ENCODE measurements at regions not wholly inside any gene's neighbourhood (a gene's known extent, or its start where the extent isn't known, plus 50 kb on each side); places are given as distances from the start of the nearest gene placed in this dataset.
A peak's percentile ranks its signal among the peaks of the same experiment; 100 is the strongest.
"Not testable (repeated sequence)": the region's sequence is repeated elsewhere in the genome, so short reads cannot be mapped to it uniquely, and the experiment has no call there.

GRCh38 chr10:31130406-31130805, 98.7 kb upstream of the ZNF438 start:
- Histone ChIP-seq H3K36me3 (no peaks in the 10 kb centered on the region), H3K9me3 (replicated peaks) (no peaks in the 10 kb centered on the region), H3K4me3 (no peak overlapping the region), H3K27ac (no peak overlapping the region), H3K27me3 (replicated peaks) (no peaks in the 10 kb centered on the region), H3K4me1 (replicated peaks) (peaks cover 36% of the 10 kb centered on the region)
- DNase-seq (ENCODE audit: low read depth in 1 of 2, low spot score in 2 of 2): no peak

GRCh38 chr10:31131251-31131650, 99.6 kb upstream of the ZNF438 start:
- no peak for DNase-seq (ENCODE audit: low read depth in 1 of 2, low spot score in 2 of 2)
- no peak overlapping the region for H3K4me3 ChIP-seq
- H3K4me1 ChIP-seq (replicated peaks): peaks cover 39% of the 10 kb centered on the region
- H3K36me3 ChIP-seq: no peaks in the 10 kb centered on the region
- no peaks in the 10 kb centered on the region for H3K27me3 ChIP-seq (replicated peaks)
- H3K9me3 ChIP-seq (replicated peaks): no peaks in the 10 kb centered on the region
- H3K27ac ChIP-seq: no peak overlapping the region

DNA sequence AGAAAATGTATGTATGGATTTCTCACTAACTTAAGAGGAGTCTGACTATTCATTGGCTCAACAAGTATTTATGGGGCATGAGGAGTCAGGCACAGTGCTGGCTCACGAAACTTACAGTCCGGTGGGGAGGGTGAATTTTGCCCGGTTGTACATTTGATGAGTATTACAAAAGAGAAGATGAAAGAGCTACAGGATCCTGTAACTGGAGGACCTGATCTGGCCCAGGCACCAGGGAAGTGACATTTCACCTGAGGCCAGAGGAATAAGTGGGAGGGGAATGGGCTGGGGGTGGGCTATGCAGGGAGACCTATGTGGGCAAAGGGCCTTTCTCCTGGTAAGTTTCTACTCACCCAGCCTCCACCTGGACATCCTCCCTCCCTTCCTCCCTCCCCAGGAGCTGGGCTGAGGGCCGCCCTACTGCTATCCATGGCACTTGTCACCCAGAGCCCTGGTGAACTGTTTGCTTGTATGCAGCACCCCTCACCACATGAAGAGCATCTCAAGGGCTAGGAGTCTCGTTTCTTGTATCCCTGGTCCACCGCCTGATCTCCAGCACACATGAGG, 101.1 kb upstream of the ZNF438 start:
- no peaks in the 10 kb centered on the region for H3K36me3 ChIP-seq
- peaks cover 54% of the 10 kb centered on the region for H3K4me1 ChIP-seq (replicated peaks)
- H3K9me3 ChIP-seq (replicated peaks): no peaks in the 10 kb centered on the region
- no peaks in the 10 kb centered on the region for H3K27me3 ChIP-seq (replicated peaks)
- no peak for DNase-seq (ENCODE audit: low read depth in 1 of 2, low spot score in 2 of 2)
- H3K4me3 ChIP-seq: no peak overlapping the region
- H3K27ac ChIP-seq: peak overlapping the region; percentile 96; the same call in 1 of the 2 replicates

- Histone ChIP-seq H3K27me3 (replicated peaks) (no peaks in the 10 kb centered on the region), H3K4me3 (peak overlapping the region; percentile 40), H3K9me3 (replicated peaks) (no peaks in the 10 kb centered on the region), H3K36me3 (no peaks in the 10 kb centered on the region), H3K27ac (peak overlapping the region; percentile 96), H3K4me1 (replicated peaks) (peaks cover 55% of the 10 kb centered on the region)
- DNase-seq (ENCODE audit: low read depth in 1 of 2, low spot score in 2 of 2): no peak
Measured at GRCh38 chr10:31133251-31133791, 101.7 kb upstream of the ZNF438 start.

DNA sequence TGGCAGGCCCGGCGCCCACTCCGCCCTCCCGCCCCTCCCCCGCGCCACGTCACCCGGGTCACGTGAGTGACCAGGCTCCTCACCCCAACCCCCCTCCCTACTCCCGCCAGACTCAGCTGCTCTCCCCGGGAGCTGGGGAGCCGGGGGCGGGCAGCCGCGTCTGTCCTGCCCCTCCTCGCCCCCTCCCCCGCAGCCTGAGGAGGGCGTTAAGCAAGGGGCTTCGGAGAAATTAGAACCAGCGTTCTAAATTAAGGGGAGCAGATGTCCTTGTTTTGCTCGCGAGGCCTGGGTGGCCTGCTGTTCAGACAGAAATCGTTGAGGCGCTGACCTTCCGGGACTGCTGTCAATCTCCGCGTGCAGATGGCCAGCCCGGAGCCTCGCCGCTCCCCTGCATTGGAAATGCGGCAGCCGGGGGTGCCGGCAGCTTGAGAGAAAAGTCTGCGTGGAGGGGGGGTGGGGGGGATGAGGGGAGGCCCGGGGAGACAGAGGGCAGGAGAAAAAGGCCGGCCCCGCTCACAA, 102.2 kb upstream of the ZNF438 start:
- peaks cover 51% of the 10 kb centered on the region for H3K4me1 ChIP-seq (replicated peaks)
- H3K27ac ChIP-seq: peak overlapping the region; percentile 96
- H3K4me3 ChIP-seq: peak overlapping the region; percentile 40
- peak; percentile 86 to 88 for DNase-seq (ENCODE audit: low read depth in 1 of 2, low spot score in 2 of 2)
- no peaks in the 10 kb centered on the region for H3K27me3 ChIP-seq (replicated peaks)
- H3K36me3 ChIP-seq: no peaks in the 10 kb centered on the region
- no peaks in the 10 kb centered on the region for H3K9me3 ChIP-seq (replicated peaks)

GRCh38 chr10:31134311-31134952, 102.8 kb upstream of the ZNF438 start:
- H3K4me3 ChIP-seq: peak overlapping the region; percentile 40
- H3K4me1 ChIP-seq (replicated peaks): peaks cover 45% of the 10 kb centered on the region
- DNase-seq (ENCODE audit: low read depth in 1 of 2, low spot score in 2 of 2): peak; percentile 81 to 92
- H3K9me3 ChIP-seq (replicated peaks): no peaks in the 10 kb centered on the region
- H3K36me3 ChIP-seq: no peaks in the 10 kb centered on the region
- H3K27ac ChIP-seq: peak overlapping the region; percentile 96
- H3K27me3 ChIP-seq (replicated peaks): no peaks in the 10 kb centered on the region

DNA sequence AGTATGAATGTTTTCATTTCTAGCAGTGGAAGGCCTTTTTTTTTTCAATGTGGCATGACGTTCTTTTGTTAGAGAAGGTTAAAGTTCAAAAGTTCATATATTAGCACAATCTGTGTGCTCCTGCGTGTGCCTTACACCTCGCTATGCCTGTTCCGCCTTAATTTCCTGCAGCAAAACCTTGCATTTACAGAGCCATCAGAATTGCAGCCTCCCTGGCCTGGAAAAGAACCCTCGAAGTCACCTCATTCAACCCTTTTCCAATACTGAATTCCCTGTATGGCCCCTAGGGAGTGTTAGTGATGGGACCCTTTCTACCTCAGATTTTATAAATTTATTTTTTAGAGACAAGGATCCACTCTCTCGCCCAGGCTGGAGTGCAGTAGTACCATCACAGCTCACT, 103.5 kb upstream of the ZNF438 start:
- Histone ChIP-seq H3K36me3 (no peaks in the 10 kb centered on the region), H3K9me3 (replicated peaks) (no peaks in the 10 kb centered on the region), H3K4me1 (replicated peaks) (peaks cover 42% of the 10 kb centered on the region), H3K27me3 (replicated peaks) (no peaks in the 10 kb centered on the region), H3K4me3 (no peak overlapping the region), H3K27ac (peak overlapping the region; percentile 96)
- DNase-seq (ENCODE audit: low read depth in 1 of 2, low spot score in 2 of 2): no peak

DNA sequence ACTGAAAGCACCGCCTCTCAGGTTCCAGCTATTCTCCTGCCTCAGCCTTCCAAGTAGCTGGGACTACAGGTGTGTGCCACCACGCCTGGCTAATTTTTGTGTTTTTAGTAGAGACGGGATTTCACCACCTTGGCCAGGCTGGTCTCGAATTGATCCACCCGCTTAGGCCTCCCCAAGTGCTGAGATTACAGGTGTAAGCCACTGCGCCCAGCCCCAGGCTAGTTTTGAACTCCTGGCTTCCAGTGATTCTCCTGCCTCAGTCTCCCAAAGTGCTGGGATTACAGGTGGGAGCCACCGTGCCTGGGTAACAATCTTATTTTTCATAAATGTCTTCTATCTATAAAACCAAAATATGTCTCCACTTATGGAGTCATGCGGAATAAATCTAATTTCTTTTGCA, 104.1 kb upstream of the ZNF438 start:
- H3K4me1 ChIP-seq (replicated peaks): peaks cover 42% of the 10 kb centered on the region
- not testable (repeated sequence) for H3K27me3 ChIP-seq (replicated peaks); DNase-seq (ENCODE audit: low read depth in 1 of 2, low spot score in 2 of 2); H3K4me3 ChIP-seq; H3K9me3 ChIP-seq (replicated peaks); H3K36me3 ChIP-seq; H3K27ac ChIP-seq

GRCh38 chr10:31136386-31136785, 104.7 kb upstream of the ZNF438 start:
- no peak for DNase-seq (ENCODE audit: low read depth in 1 of 2, low spot score in 2 of 2)
- Histone ChIP-seq H3K36me3 (no peaks in the 10 kb centered on the region), H3K9me3 (replicated peaks) (no peaks in the 10 kb centered on the region), H3K27me3 (replicated peaks) (no peaks in the 10 kb centered on the region), H3K27ac (peak overlapping the region; percentile 39), H3K4me3 (no peak overlapping the region), H3K4me1 (replicated peaks) (peaks cover 43% of the 10 kb centered on the region)

- DNase-seq (ENCODE audit: low read depth in 1 of 2, low spot score in 2 of 2): peak in 1 of 2 experiments; percentile 50
- no peaks in the 10 kb centered on the region for H3K27me3 ChIP-seq (replicated peaks)
- H3K4me3 ChIP-seq: no peak overlapping the region
- H3K36me3 ChIP-seq: no peaks in the 10 kb centered on the region
- peaks cover 51% of the 10 kb centered on the region for H3K4me1 ChIP-seq (replicated peaks)
- H3K27ac ChIP-seq: peak overlapping the region; percentile 39
- H3K9me3 ChIP-seq (replicated peaks): no peaks in the 10 kb centered on the region
Measured at GRCh38 chr10:31136930-31137885, 105.5 kb upstream of the ZNF438 start.

DNA sequence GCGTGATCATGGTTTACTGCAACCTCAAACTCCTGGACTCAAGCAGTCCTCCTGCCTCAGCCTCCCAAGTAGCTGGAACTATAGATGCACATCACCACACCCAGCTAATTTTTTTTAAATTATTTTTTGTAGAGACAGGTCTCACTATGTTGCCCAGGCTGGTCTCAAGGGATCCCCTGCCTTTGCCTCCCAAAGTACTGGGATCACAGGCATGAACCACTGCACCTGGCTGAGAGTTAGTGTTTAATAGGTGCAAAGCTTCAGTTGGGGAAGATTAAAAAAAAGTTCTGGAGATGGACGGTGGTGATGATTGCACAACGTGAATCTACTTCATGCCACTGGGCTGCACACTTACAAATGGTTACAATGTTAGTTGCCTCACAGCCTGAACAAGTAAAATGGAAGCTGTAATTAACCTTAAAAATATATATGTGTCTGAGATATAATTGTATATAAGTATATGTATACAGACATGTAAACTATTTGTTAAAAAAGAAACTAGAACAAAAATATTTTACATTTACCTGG, 106.4 kb upstream of the ZNF438 start:
- Histone ChIP-seq H3K4me1 (replicated peaks) (peaks cover 53% of the 10 kb centered on the region), H3K9me3 (replicated peaks) (no peaks in the 10 kb centered on the region), H3K27me3 (replicated peaks) (no peaks in the 10 kb centered on the region), H3K36me3 (no peaks in the 10 kb centered on the region), H3K4me3 (no peak overlapping the region), H3K27ac (no peak overlapping the region)
- DNase-seq (ENCODE audit: low read depth in 1 of 2, low spot score in 2 of 2): no peak

GRCh38 chr10:31139497-31139896, 107.8 kb upstream of the ZNF438 start:
- no peak for DNase-seq (ENCODE audit: low read depth in 1 of 2, low spot score in 2 of 2)
- H3K9me3 ChIP-seq (replicated peaks): no peaks in the 10 kb centered on the region
- no peak overlapping the region for H3K4me3 ChIP-seq
- no peaks in the 10 kb centered on the region for H3K36me3 ChIP-seq
- H3K27ac ChIP-seq: no peak overlapping the region
- H3K27me3 ChIP-seq (replicated peaks): no peaks in the 10 kb centered on the region
- H3K4me1 ChIP-seq (replicated peaks): peaks cover 48% of the 10 kb centered on the region

DNA sequence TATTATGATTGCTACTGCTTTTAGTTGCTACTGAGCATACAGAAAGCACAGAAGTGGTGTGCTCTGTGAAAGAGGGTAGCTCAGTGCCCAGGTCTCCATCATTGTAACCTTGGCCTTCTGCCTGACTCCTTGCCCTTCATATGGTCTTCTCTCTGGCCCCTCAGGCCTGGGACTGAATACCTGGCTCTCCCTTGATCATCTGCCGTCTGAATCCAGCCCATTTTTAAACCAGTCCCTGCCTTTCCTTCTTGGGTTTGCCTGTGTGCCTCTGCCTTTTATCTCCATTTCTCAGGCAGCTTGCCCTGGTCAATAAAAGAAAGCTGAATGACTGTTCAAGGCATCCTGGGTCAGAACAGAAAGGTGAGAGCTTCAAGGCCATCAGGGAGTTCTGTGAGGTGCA, 109.1 kb upstream of the ZNF438 start:
- Histone ChIP-seq H3K4me3 (no peak overlapping the region), H3K27me3 (replicated peaks) (no peaks in the 10 kb centered on the region), H3K9me3 (replicated peaks) (no peaks in the 10 kb centered on the region), H3K4me1 (replicated peaks) (peaks cover 43% of the 10 kb centered on the region), H3K27ac (no peak overlapping the region), H3K36me3 (no peaks in the 10 kb centered on the region)
- no peak for DNase-seq (ENCODE audit: low read depth in 1 of 2, low spot score in 2 of 2)

All from SJSA1 (cell line).